SK-N-SH treated with all-trans-retinoic acid at 6 μM for 48 hours (cell line): ENCODE measurements at regions not wholly inside any gene's neighbourhood (a gene's known extent, or its start where the extent isn't known, plus 50 kb on each side); places are given as distances from the start of the nearest gene placed in this dataset.

Experiments used
- ARNTL ChIP-seq: fragments of 450-650 bp; formaldehyde crosslinking; IDR thresholded peaks from 2 replicates; pipeline ENCODE4 v1.5.0; 2020; ENCODE audit warnings: low read depth, mild to moderate bottlenecking, moderate library complexity, borderline replicate concordance
- BACH2 ChIP-seq: fragments of 250-450 bp; sonication (Bioruptor Pico); IDR thresholded peaks from 2 replicates; pipeline ENCODE4 v1.9.0; 2021; ENCODE audit warnings: mild to moderate bottlenecking, borderline replicate concordance
- CSDC2 ChIP-seq: fragments of 250-450 bp; sonication (Bioruptor Pico); IDR thresholded peaks from 2 replicates; pipeline ENCODE4 v1.5.0; 2020; ENCODE audit warnings: mild to moderate bottlenecking, moderate library complexity
- GLIS3 ChIP-seq: fragments of 250-450 bp; sonication (Bioruptor Pico); IDR thresholded peaks from 2 replicates; pipeline ENCODE4 v1.5.0; 2020; ENCODE audit warnings: mild to moderate bottlenecking, moderate library complexity
- ISL1 ChIP-seq: fragments of 250-450 bp; sonication (Bioruptor Pico); IDR thresholded peaks from 2 replicates; pipeline ENCODE4 v2.1.2; 2022; ENCODE audit warnings: mild to moderate bottlenecking, moderate library complexity
- ZFP3 ChIP-seq: fragments of 250-450 bp; sonication (Bioruptor Pico); IDR thresholded peaks from 2 replicates; pipeline ENCODE4 v1.5.0; 2020; ENCODE audit warnings: mild to moderate bottlenecking, moderate library complexity
- ZFP30 ChIP-seq: fragments of 450-650 bp; formaldehyde crosslinking; IDR thresholded peaks from 2 replicates; pipeline ENCODE4 v1.5.0; 2022; ENCODE audit warnings: mild to moderate bottlenecking, moderate library complexity
- ZNF565 ChIP-seq: fragments of 450-650 bp; formaldehyde crosslinking; conservative IDR thresholded peaks from 2 replicates; pipeline ENCODE4 v1.5.0; 2020; ENCODE audit warnings: low read depth, mild to moderate bottlenecking, moderate library complexity
- TF ChIP-seq, protein P1 (sequence below): fragments of 250-450 bp; sonication (Bioruptor Pico); IDR thresholded peaks from 2 replicates; pipeline ENCODE4 v1.5.1; 2021; ENCODE audit warnings: mild to moderate bottlenecking, moderate library complexity
- TF ChIP-seq, protein P2 (sequence below): fragments of 250-450 bp; sonication (Bioruptor Pico); IDR thresholded peaks from 2 replicates; pipeline ENCODE4 v1.8.0; 2020; ENCODE audit warnings: mild to moderate bottlenecking, moderate library complexity, borderline replicate concordance
- TF ChIP-seq, protein P3 (sequence below): fragments of 250-450 bp; sonication (Bioruptor Pico); IDR thresholded peaks from 2 replicates; pipeline ENCODE4 v1.5.0; 2020; ENCODE audit warnings: mild to moderate bottlenecking, moderate library complexity
- TF ChIP-seq, protein P4 (sequence below): fragments of 250-450 bp; sonication (Bioruptor Pico); IDR thresholded peaks from 2 replicates; pipeline ENCODE4 v1.5.1; 2020; ENCODE audit warnings: low read depth, mild to moderate bottlenecking, moderate library complexity
- TF ChIP-seq, protein P5 (sequence below): fragments of 250-450 bp; sonication (Bioruptor Pico); IDR thresholded peaks from 2 replicates; pipeline ENCODE4 v1.8.0; 2021; ENCODE audit warnings: low read depth, mild to moderate bottlenecking, moderate library complexity, borderline replicate concordance

DNA sequence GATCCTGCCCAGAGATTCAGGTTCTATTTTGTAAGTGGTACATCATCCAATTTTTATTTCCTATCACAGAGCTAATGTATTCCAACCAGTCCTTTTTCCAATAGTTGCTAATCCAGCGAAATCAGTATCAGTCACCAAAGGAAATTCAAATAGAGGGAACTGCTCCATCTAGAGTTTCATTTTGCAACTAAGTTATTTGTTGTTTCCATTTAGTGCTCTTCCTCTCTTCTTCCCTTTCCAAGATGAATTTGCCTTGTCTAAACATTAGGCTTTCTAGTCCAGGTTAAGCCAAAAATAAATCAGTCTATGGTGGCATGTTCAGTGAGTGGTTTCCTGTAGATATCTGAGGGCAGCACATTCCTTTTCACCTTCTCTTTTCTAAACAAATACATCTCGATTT, 79.8 kb upstream of the SPATA31D4 start:
- TF ChIP-seq GLIS3 (CRISPR knock-in tag) (no peak), ZNF565 (CRISPR knock-in tag) (no peak), ISL1 (CRISPR knock-in tag) (no peak), ZFP3 (CRISPR knock-in tag) (no peak), ARNTL (no peak), BACH2 (CRISPR knock-in tag) (no peak), CSDC2 (no peak), ZFP30 (CRISPR knock-in tag) (no peak)
- TF ChIP-seq, protein P1, sequence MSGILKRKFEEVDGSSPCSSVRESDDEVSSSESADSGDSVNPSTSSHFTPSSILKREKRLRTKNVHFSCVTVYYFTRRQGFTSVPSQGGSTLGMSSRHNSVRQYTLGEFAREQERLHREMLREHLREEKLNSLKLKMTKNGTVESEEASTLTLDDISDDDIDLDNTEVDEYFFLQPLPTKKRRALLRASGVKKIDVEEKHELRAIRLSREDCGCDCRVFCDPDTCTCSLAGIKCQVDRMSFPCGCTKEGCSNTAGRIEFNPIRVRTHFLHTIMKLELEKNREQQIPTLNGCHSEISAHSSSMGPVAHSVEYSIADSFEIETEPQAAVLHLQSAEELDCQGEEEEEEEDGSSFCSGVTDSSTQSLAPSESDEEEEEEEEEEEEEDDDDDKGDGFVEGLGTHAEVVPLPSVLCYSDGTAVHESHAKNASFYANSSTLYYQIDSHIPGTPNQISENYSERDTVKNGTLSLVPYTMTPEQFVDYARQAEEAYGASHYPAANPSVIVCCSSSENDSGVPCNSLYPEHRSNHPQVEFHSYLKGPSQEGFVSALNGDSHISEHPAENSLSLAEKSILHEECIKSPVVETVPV (CRISPR knock-in tag) = no peak
- TF ChIP-seq, protein P2, sequence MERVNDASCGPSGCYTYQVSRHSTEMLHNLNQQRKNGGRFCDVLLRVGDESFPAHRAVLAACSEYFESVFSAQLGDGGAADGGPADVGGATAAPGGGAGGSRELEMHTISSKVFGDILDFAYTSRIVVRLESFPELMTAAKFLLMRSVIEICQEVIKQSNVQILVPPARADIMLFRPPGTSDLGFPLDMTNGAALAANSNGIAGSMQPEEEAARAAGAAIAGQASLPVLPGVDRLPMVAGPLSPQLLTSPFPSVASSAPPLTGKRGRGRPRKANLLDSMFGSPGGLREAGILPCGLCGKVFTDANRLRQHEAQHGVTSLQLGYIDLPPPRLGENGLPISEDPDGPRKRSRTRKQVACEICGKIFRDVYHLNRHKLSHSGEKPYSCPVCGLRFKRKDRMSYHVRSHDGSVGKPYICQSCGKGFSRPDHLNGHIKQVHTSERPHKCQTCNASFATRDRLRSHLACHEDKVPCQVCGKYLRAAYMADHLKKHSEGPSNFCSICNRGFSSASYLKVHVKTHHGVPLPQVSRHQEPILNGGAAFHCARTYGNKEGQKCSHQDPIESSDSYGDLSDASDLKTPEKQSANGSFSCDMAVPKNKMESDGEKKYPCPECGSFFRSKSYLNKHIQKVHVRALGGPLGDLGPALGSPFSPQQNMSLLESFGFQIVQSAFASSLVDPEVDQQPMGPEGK (CRISPR knock-in tag) = no peak
- TF ChIP-seq, protein P3, sequence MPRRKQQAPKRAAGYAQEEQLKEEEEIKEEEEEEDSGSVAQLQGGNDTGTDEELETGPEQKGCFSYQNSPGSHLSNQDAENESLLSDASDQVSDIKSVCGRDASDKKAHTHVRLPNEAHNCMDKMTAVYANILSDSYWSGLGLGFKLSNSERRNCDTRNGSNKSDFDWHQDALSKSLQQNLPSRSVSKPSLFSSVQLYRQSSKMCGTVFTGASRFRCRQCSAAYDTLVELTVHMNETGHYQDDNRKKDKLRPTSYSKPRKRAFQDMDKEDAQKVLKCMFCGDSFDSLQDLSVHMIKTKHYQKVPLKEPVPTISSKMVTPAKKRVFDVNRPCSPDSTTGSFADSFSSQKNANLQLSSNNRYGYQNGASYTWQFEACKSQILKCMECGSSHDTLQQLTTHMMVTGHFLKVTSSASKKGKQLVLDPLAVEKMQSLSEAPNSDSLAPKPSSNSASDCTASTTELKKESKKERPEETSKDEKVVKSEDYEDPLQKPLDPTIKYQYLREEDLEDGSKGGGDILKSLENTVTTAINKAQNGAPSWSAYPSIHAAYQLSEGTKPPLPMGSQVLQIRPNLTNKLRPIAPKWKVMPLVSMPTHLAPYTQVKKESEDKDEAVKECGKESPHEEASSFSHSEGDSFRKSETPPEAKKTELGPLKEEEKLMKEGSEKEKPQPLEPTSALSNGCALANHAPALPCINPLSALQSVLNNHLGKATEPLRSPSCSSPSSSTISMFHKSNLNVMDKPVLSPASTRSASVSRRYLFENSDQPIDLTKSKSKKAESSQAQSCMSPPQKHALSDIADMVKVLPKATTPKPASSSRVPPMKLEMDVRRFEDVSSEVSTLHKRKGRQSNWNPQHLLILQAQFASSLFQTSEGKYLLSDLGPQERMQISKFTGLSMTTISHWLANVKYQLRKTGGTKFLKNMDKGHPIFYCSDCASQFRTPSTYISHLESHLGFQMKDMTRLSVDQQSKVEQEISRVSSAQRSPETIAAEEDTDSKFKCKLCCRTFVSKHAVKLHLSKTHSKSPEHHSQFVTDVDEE (CRISPR knock-in tag) = no peak
- TF ChIP-seq, protein P4, sequence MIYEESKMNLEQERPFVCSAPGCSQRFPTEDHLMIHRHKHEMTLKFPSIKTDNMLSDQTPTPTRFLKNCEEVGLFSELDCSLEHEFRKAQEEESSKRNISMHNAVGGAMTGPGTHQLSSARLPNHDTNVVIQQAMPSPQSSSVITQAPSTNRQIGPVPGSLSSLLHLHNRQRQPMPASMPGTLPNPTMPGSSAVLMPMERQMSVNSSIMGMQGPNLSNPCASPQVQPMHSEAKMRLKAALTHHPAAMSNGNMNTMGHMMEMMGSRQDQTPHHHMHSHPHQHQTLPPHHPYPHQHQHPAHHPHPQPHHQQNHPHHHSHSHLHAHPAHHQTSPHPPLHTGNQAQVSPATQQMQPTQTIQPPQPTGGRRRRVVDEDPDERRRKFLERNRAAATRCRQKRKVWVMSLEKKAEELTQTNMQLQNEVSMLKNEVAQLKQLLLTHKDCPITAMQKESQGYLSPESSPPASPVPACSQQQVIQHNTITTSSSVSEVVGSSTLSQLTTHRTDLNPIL (CRISPR knock-in tag) = no peak
- TF ChIP-seq, protein P5, sequence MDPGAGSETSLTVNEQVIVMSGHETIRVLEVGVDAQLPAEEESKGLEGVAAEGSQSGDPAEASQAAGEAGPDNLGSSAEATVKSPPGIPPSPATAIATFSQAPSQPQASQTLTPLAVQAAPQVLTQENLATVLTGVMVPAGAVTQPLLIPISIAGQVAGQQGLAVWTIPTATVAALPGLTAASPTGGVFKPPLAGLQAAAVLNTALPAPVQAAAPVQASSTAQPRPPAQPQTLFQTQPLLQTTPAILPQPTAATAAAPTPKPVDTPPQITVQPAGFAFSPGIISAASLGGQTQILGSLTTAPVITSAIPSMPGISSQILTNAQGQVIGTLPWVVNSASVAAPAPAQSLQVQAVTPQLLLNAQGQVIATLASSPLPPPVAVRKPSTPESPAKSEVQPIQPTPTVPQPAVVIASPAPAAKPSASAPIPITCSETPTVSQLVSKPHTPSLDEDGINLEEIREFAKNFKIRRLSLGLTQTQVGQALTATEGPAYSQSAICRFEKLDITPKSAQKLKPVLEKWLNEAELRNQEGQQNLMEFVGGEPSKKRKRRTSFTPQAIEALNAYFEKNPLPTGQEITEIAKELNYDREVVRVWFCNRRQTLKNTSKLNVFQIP = no peak
